ENCODE measurements at regions not wholly inside any gene's neighbourhood (a gene's known extent, or its start where the extent isn't known, plus 50 kb on each side); places are given as distances from the start of the nearest gene placed in this dataset.

DNA sequence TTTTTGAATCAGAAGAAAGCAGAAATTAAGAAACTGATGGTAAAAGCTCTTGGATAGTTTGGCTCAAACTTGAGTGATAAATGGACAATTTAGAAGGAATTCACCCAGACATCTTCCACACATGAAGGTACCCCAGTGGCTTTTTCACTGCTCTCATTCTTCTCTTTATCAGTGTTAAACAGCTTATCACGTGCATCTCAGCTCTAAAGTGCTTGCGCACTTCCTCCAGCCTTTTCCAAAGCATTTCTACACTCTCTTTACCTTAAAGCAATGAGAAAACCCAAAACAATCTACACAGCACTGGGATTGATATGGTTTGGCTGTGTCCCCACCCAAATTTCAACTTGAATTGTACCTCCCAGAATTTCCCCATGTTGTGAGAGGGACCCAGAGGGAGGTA is 509.1 kb upstream of the FAT1 start:
- H3K79me2 ChIP-seq (ENCODE audit: insufficient read depth, low read length), result no peaks in the 10 kb centered on the region
- no peaks in the 10 kb centered on the region for H3K9me3 ChIP-seq (ENCODE audit: insufficient read depth, low read length)
- H3K27ac ChIP-seq (ENCODE audit: low read depth, low read length), result no peak overlapping the region
- H3K27me3 ChIP-seq (ENCODE audit: low read length), result no peaks in the 10 kb centered on the region
- no peaks in the 10 kb centered on the region for H3K9me2 ChIP-seq (replicated peaks; ENCODE audit: insufficient read depth, low read length)
- H3K36me3 ChIP-seq (ENCODE audit: low read length), result no peaks in the 10 kb centered on the region
- H3K9ac ChIP-seq (ENCODE audit: low read length), result no peak overlapping the region
- H4K20me1 ChIP-seq (ENCODE audit: low read depth, low read length), result no peaks in the 10 kb centered on the region
- no peak overlapping the region for H3K4me3 ChIP-seq (ENCODE audit: insufficient read depth, low read length, poor library complexity, severe bottlenecking)
- H2AFZ ChIP-seq (ENCODE audit: low read depth, low read length, severe bottlenecking), result no peak overlapping the region
- H3K4me2 ChIP-seq (ENCODE audit: low read depth, low read length, poor library complexity, severe bottlenecking), result no peak overlapping the region
- TF ChIP-seq CTCF (IDR thresholded peaks at IDR 0.05; ENCODE audit: insufficient read depth, low read length, poor library complexity, severe bottlenecking), result no peak
- TF ChIP-seq EZH2phosphoT487 (conservative IDR thresholded peaks at IDR 0.05; ENCODE audit: low read length), result no peak
- no peaks in the 10 kb centered on the region for H3F3A ChIP-seq (ENCODE audit: insufficient read depth)

DNA sequence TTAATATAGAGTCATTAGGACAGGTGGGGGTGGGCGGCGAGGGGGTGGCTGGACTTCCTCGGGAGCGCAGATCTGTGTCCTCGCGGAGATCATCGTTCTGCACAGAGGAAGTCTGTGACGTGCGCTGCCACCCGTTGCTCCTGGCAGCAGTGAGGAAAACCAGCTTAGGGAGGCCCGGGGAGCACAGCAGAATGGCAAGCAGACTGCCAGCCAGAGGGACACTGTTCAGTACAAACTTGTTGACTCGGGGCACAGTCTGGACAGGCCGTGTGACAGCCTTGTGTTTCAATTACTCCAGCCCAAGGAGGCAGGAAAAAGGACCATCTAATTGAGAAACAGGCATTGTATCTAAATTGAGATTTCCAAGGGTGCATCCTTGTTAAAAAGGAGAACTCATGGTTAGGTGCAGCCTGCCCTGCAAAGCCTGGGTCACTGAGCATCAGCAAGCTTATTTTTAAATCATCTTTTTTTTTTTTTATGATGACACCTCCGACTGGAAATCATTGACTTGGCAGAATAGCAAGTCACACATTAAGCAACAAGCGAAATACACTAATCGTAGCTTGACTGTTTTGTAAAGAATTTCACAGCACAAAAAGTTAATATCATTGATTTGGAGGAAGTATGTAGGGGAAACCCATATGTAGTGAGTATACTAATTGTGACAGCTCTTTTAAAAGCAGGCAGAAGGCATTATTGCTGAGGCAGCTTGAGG is 512.0 kb upstream of the FAT1 start:
- H3K79me2 ChIP-seq (ENCODE audit: insufficient read depth, low read length), result no peaks in the 10 kb centered on the region
- H3K9ac ChIP-seq (ENCODE audit: low read length), result no peak overlapping the region
- no peaks in the 10 kb centered on the region for H3K9me2 ChIP-seq (replicated peaks; ENCODE audit: insufficient read depth, low read length)
- no peaks in the 10 kb centered on the region for H3K27me3 ChIP-seq (ENCODE audit: low read length)
- H3F3A ChIP-seq (ENCODE audit: insufficient read depth), result no peaks in the 10 kb centered on the region
- H4K20me1 ChIP-seq (ENCODE audit: low read depth, low read length), result no peaks in the 10 kb centered on the region
- H3K4me3 ChIP-seq (ENCODE audit: insufficient read depth, low read length, poor library complexity, severe bottlenecking), result no peak overlapping the region
- H3K27ac ChIP-seq (ENCODE audit: low read depth, low read length), result no peak overlapping the region
- H3K9me3 ChIP-seq (ENCODE audit: insufficient read depth, low read length), result no peaks in the 10 kb centered on the region
- no peak overlapping the region for H3K4me2 ChIP-seq (ENCODE audit: low read depth, low read length, poor library complexity, severe bottlenecking)
- H3K36me3 ChIP-seq (ENCODE audit: low read length), result no peaks in the 10 kb centered on the region
- no peak overlapping the region for H2AFZ ChIP-seq (ENCODE audit: low read depth, low read length, severe bottlenecking)
- TF ChIP-seq CTCF (IDR thresholded peaks at IDR 0.05; ENCODE audit: insufficient read depth, low read length, poor library complexity, severe bottlenecking), result no peak
- TF ChIP-seq EZH2phosphoT487 (conservative IDR thresholded peaks at IDR 0.05; ENCODE audit: low read length), result no peak

DNA sequence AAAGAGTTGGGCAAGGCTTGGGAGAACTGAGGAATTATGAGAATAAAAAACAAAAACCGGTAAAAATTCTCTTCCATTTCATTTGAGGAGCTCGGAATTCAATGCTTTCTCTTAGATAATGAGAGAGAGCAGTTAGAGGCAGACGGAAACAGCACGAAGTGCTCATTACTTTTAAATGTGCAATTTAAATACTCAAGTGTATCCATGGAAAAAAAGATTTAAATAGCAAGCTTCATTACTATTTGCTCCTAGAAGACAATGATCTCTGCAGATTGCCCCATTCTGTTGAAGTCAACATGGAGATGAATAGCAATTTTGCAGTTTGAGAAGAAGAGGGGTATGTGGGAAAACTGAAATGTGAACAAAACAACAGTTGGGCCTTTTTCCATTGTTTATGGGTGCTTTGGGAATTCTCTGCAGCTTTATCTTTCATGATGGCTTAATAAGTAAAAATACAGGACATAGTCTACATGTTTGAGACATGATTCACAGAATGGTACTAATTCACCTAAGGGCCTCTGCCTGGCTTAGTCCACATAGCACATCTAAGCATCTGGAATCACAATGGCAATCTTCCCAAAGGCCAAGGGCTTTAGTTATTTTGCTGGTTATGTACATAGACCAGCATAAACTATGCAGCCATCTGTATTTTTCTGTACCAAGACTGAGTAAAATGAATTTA is 512.7 kb upstream of the FAT1 start:
- TF ChIP-seq CTCF (IDR thresholded peaks at IDR 0.05; ENCODE audit: insufficient read depth, low read length, poor library complexity, severe bottlenecking), result no peak
- no peaks in the 10 kb centered on the region for H3F3A ChIP-seq (ENCODE audit: insufficient read depth)
- no peak overlapping the region for H3K4me3 ChIP-seq (ENCODE audit: insufficient read depth, low read length, poor library complexity, severe bottlenecking)
- no peaks in the 10 kb centered on the region for H4K20me1 ChIP-seq (ENCODE audit: low read depth, low read length)
- no peaks in the 10 kb centered on the region for H3K79me2 ChIP-seq (ENCODE audit: insufficient read depth, low read length)
- no peaks in the 10 kb centered on the region for H3K9me2 ChIP-seq (replicated peaks; ENCODE audit: insufficient read depth, low read length)
- no peak overlapping the region for H3K27ac ChIP-seq (ENCODE audit: low read depth, low read length)
- no peak overlapping the region for H3K4me2 ChIP-seq (ENCODE audit: low read depth, low read length, poor library complexity, severe bottlenecking)
- H3K9me3 ChIP-seq (ENCODE audit: insufficient read depth, low read length), result no peaks in the 10 kb centered on the region
- no peaks in the 10 kb centered on the region for H3K27me3 ChIP-seq (ENCODE audit: low read length)
- H3K9ac ChIP-seq (ENCODE audit: low read length), result no peak overlapping the region
- no peaks in the 10 kb centered on the region for H3K36me3 ChIP-seq (ENCODE audit: low read length)
- H2AFZ ChIP-seq (ENCODE audit: low read depth, low read length, severe bottlenecking), result no peak overlapping the region

Measured in SU-DHL-6 (cell line).